Skin epidermis (tissue), 12 donors: ENCODE measurements at regions not wholly inside any gene's neighbourhood (a gene's known extent, or its start where the extent isn't known, plus 50 kb on each side); places are given as distances from the start of the nearest gene placed in this dataset.
A peak's percentile ranks its signal among the peaks of the same experiment; 100 is the strongest.

Source experiments
- H3K27ac ChIP-seq, 21 experiments: fragments of 200-600 bp; sonication (generic) in 11 of 21; one replicate each; pipeline ENCODE4 v1.5.0; 2020; ENCODE audit warnings: mild to moderate bottlenecking in 3 of 21, inconsistent platforms in 2 of 21, moderate library complexity in 2 of 21
- H3K4me3 ChIP-seq, 7 experiments: fragments of 200-600 bp; sonication (generic) in 2 of 7; one replicate each; pipeline ENCODE4 v1.5.0; 2020; ENCODE audit warnings: inconsistent platforms in 2 of 7, mild to moderate bottlenecking in 2 of 7, moderate library complexity in 1 of 7

GRCh38 chr5:77157732-77158532, 52.5 kb upstream of the PDE8B start:
- no peak overlapping the region for H3K27ac ChIP-seq
- no peak overlapping the region for H3K4me3 ChIP-seq

GRCh38 chr5:77156379-77156778, 54.1 kb upstream of the PDE8B start:
- Histone ChIP-seq H3K4me3 (no peak overlapping the region), H3K27ac (no peak overlapping the region)

GRCh38 chr5:77155179-77155785, 55.2 kb upstream of the PDE8B start:
- no peak overlapping the region for H3K27ac ChIP-seq
- no peak overlapping the region for H3K4me3 ChIP-seq

- Histone ChIP-seq H3K4me3 (no peak overlapping the region), H3K27ac (no peak overlapping the region)
Observed at GRCh38 chr5:77152441-77152840, 58.0 kb upstream of the PDE8B start.

GRCh38 chr5:77151501-77151900, 59.0 kb upstream of the PDE8B start:
- Histone ChIP-seq H3K4me3 (no peak overlapping the region), H3K27ac (no peak overlapping the region)

GRCh38 chr5:77146896-77147295, 59.8 kb upstream of the ZBED3 start:
- Histone ChIP-seq H3K27ac (no peak overlapping the region), H3K4me3 (no peak overlapping the region)

- H3K4me3 ChIP-seq, result no peak overlapping the region
- peak overlapping the region in 7 of 21 experiments; percentile 2 to 48 (median 26) for H3K27ac ChIP-seq
Observed at GRCh38 chr5:77145666-77146065, 58.6 kb upstream of the ZBED3 start.

GRCh38 chr5:77144837-77145139, 57.7 kb upstream of the ZBED3 start:
- Histone ChIP-seq H3K4me3 (no peak overlapping the region), H3K27ac (no peak overlapping the region)

- Histone ChIP-seq H3K4me3 (no peak overlapping the region), H3K27ac (no peak overlapping the region)
Observed at GRCh38 chr5:77143998-77144836, 57.1 kb upstream of the ZBED3 start.

GRCh38 chr5:77140350-77140749, 53.3 kb upstream of the ZBED3 start:
- H3K4me3 ChIP-seq, result no peak overlapping the region
- no peak overlapping the region for H3K27ac ChIP-seq

GRCh38 chr5:77139001-77139400, 51.9 kb upstream of the ZBED3 start:
- H3K27ac ChIP-seq, result peak overlapping the region in 2 of 21 experiments; percentile 35 to 37
- H3K4me3 ChIP-seq, result no peak overlapping the region
